ENCODE measurements at regions not wholly inside any gene's neighbourhood (a gene's known extent, or its start where the extent isn't known, plus 50 kb on each side); places are given as distances from the start of the nearest gene placed in this dataset.

DNA sequence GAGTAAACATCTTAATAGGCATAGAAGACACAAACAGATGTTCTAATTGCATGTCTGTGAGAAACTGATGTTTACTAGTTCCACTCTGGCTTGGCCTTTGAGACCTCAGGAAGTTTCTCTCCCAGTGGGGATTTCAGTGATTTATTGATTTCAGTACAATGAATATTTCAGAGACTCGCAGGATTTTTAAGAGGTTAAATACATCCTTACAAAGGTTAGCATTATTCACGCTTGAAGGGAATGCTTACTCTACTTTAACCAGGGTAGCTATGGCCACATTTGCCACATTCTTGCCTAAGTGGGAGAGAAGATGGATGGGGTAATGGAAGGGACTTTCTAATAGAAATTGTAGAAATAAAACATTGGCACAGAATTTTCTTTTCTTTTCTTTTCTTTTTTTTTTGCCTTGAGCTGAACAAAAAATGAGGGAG is 480.1 kb downstream of the SPRY1 start:
- no peaks in the 10 kb centered on the region for H3K36me3 Mint-ChIP-seq (ENCODE audit: low read depth)
- H3K27ac Mint-ChIP-seq, result no peak overlapping the region
- no peak overlapping the region for H3K4me3 Mint-ChIP-seq
- DNase-seq, result no peak
- no peaks in the 10 kb centered on the region for H3K4me1 Mint-ChIP-seq (ENCODE audit: low read depth)
- H3K27me3 Mint-ChIP-seq (ENCODE audit: insufficient read depth), result no peaks in the 10 kb centered on the region
- H3K9me3 Mint-ChIP-seq, result no peaks in the 10 kb centered on the region
- TF ChIP-seq, protein P1, sequence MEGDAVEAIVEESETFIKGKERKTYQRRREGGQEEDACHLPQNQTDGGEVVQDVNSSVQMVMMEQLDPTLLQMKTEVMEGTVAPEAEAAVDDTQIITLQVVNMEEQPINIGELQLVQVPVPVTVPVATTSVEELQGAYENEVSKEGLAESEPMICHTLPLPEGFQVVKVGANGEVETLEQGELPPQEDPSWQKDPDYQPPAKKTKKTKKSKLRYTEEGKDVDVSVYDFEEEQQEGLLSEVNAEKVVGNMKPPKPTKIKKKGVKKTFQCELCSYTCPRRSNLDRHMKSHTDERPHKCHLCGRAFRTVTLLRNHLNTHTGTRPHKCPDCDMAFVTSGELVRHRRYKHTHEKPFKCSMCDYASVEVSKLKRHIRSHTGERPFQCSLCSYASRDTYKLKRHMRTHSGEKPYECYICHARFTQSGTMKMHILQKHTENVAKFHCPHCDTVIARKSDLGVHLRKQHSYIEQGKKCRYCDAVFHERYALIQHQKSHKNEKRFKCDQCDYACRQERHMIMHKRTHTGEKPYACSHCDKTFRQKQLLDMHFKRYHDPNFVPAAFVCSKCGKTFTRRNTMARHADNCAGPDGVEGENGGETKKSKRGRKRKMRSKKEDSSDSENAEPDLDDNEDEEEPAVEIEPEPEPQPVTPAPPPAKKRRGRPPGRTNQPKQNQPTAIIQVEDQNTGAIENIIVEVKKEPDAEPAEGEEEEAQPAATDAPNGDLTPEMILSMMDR (IDR thresholded peaks at IDR 0.05), result no peak

DNA sequence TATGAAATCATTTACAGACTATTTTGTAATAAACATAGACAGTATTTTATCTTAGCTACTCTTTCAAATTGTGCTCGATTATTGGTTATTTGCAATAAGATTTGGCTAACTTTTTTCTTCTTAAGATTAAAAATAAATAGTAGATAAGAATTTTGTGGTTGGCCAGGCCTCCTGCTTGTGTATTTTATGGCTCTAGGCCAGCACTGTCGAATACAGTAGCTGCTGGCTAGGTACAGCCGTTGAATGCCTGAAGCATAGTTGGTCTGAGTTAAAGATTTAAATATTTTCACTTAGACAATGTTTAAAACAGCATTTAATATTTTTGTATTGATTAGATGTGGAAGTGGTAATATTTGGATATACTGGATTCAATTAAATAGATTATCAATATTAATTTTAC is 481.0 kb downstream of the SPRY1 start:
- Mint-ChIP-seq H3K4me1 (ENCODE audit: low read depth) (no peaks in the 10 kb centered on the region), H3K36me3 (ENCODE audit: low read depth) (no peaks in the 10 kb centered on the region), H3K27me3 (ENCODE audit: insufficient read depth) (no peaks in the 10 kb centered on the region), H3K4me3 (no peak overlapping the region), H3K9me3 (no peaks in the 10 kb centered on the region), H3K27ac (no peak overlapping the region)
- TF ChIP-seq, protein P1 (IDR thresholded peaks at IDR 0.05), result no peak
- DNase-seq, result no peak

DNA sequence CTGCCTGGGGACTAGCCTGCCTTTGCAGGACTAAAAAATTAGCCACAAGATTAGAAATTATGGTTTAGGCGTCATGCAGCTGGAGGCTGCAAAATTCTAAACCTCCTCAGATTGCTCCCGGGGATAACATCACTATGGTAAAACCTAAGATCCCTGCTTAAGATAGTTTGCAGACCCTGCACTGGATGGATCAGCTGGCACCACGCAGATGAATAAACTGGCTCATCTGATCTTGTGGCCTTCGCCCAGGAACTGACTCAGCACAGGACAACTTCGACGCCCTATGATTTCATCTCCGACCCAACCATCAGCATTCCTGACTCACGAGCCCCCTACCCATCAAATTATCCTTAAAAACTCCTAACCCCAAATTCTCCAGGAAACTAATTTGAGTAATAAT is 482.4 kb downstream of the SPRY1 start:
- no peak for DNase-seq
- no peaks in the 10 kb centered on the region for H3K36me3 Mint-ChIP-seq (ENCODE audit: low read depth)
- no peaks in the 10 kb centered on the region for H3K27me3 Mint-ChIP-seq (ENCODE audit: insufficient read depth)
- H3K4me1 Mint-ChIP-seq (ENCODE audit: low read depth), result no peaks in the 10 kb centered on the region
- H3K27ac Mint-ChIP-seq, result no peak overlapping the region
- H3K4me3 Mint-ChIP-seq, result no peak overlapping the region
- TF ChIP-seq, protein P1 (IDR thresholded peaks at IDR 0.05), result no peak
- no peaks in the 10 kb centered on the region for H3K9me3 Mint-ChIP-seq

DNA sequence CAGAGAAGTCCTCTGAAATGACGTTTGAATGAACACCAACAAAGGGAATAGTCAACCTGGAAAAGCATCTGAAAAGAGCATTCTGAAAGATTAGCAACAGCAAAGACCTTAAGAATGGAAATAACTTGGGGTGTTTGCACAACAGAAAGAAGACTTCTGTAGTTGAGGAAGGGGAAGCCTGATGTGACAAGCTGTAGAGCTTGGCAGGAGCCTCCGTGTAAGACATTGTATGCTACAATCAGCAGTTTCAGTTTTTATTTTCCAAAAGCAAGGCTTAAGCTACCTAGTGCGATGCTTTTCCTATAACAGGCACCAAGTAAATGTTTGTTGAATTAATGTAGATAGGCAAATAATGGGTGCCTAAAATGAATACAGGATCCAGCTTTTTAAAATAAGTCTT is 484.0 kb downstream of the SPRY1 start:
- no peak overlapping the region for H3K4me3 Mint-ChIP-seq
- TF ChIP-seq, protein P1 (IDR thresholded peaks at IDR 0.05), result no peak
- no peaks in the 10 kb centered on the region for H3K27me3 Mint-ChIP-seq (ENCODE audit: insufficient read depth)
- no peak overlapping the region for H3K27ac Mint-ChIP-seq
- DNase-seq, result no peak
- H3K4me1 Mint-ChIP-seq (ENCODE audit: low read depth), result no peaks in the 10 kb centered on the region
- H3K9me3 Mint-ChIP-seq, result peaks cover 5% of the 10 kb centered on the region
- peaks cover 5% of the 10 kb centered on the region for H3K36me3 Mint-ChIP-seq (ENCODE audit: low read depth)

DNA sequence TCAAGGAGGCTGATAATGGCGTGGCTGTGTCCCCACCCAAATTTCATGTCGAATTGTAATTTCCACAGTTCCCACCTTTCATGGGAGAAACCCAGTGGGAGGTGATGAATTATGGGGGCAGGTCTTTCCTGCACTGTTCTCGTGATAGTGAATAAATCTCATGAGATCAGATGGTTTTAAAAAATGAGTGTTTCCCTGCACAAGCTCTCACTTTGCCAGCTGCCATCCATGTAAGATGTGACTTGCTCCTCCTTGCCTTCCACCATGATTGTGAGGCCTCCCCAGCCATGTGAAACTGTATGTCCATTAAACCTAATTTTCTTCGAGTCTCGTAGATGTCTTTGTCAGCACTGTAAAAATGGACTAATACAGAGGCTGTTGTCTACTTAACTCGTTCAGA is 488.3 kb downstream of the SPRY1 start:
- Mint-ChIP-seq H3K4me3 (no peak overlapping the region), H3K36me3 (ENCODE audit: low read depth) (peaks cover 5% of the 10 kb centered on the region), H3K9me3 (peaks cover 5% of the 10 kb centered on the region), H3K27ac (no peak overlapping the region), H3K4me1 (ENCODE audit: low read depth) (peaks cover 6% of the 10 kb centered on the region), H3K27me3 (ENCODE audit: insufficient read depth) (no peaks in the 10 kb centered on the region)
- no peak for DNase-seq
- TF ChIP-seq, protein P1 (IDR thresholded peaks at IDR 0.05), result no peak

DNA sequence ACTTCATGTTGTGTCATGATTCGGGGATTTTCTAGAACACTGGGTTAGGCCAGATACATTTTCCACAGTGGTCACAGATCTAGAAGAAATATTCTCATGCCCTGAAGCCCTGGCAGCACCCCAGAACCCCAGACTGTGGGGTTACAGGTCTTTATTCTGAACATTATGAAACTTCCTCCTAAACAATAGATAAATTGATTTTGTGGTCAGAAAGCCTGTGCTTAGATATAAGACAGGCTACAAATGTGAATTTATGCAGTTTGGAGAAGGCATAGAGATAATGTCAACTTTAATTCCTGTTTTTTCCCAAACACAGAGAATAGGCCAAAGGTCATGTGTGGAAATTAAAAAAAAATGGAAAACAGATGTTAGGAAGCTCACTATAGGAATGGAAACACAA is 492.9 kb downstream of the SPRY1 start:
- Mint-ChIP-seq H3K27ac (no peak overlapping the region), H3K4me1 (ENCODE audit: low read depth) (peaks cover 28% of the 10 kb centered on the region), H3K36me3 (ENCODE audit: low read depth) (peaks cover 5% of the 10 kb centered on the region), H3K9me3 (peaks cover 5% of the 10 kb centered on the region), H3K27me3 (ENCODE audit: insufficient read depth) (no peaks in the 10 kb centered on the region), H3K4me3 (no peak overlapping the region)
- TF ChIP-seq, protein P1 (IDR thresholded peaks at IDR 0.05), result no peak
- no peak for DNase-seq
